ENCODE measurements at regions not wholly inside any gene's neighbourhood (a gene's known extent, or its start where the extent isn't known, plus 50 kb on each side); places are given as distances from the start of the nearest gene placed in this dataset.

- Histone ChIP-seq H3K27me3 (peaks cover 0 to 36% (median 2%) of the 10 kb centered on the region in 9 donors), H3K9me3 (no peaks in the 10 kb centered on the region), H3K4me3 (no peak overlapping the region), H3K36me3 (no peaks in the 10 kb centered on the region), H3K27ac (no peak overlapping the region), H3K4me1 (no peaks in the 10 kb centered on the region)
- no peak for DNase-seq
- no peak for TF ChIP-seq CTCF (IDR thresholded peaks at IDR 0.05)
- no peak for TF ChIP-seq POLR2A (IDR thresholded peaks at IDR 0.05)
- no peak for ATAC-seq
- intact Hi-C loops (cut with DNase I): loop anchor here in 6 of 10 donors (10.0 kb wide), 4 partner anchors 398 to 1602 kb away; partner anchors contain the start of gene AJAP1 (in 1 of the 6)
- 84 to 90% (median 85%) methylated on average over 10 of the region's 10 CpGs for WGBS, 4 donors
Observed at GRCh38 chr1:5516756-5517155, 475.5 kb downstream of the NPHP4 start.

GRCh38 chr1:5515501-5515900, 476.7 kb downstream of the NPHP4 start:
- no peaks in the 10 kb centered on the region for H3K9me3 ChIP-seq
- DNase-seq: no peak
- H3K27ac ChIP-seq: no peak overlapping the region
- H3K4me3 ChIP-seq: no peak overlapping the region
- TF ChIP-seq CTCF (IDR thresholded peaks at IDR 0.05) (no peak), POLR2A (IDR thresholded peaks at IDR 0.05) (no peak)
- no peaks in the 10 kb centered on the region for H3K36me3 ChIP-seq
- no peak for ATAC-seq
- WGBS, 4 donors: 67 to 79% (median 71%) methylated on average over 6 of the region's 6 CpGs
- peaks cover 0 to 31% (median 2%) of the 10 kb centered on the region in 9 donors for H3K27me3 ChIP-seq
- no peaks in the 10 kb centered on the region for H3K4me1 ChIP-seq
- intact Hi-C loops (cut with DNase I): loop anchor here in 6 of 10 donors (10.0 kb wide), 4 partner anchors 399 to 1601 kb away; partner anchors contain the start of gene AJAP1 (in 1 of the 6)

GRCh38 chr1:5514527-5515183, 477.6 kb downstream of the NPHP4 start:
- no peaks in the 10 kb centered on the region for H3K9me3 ChIP-seq
- H3K4me3 ChIP-seq: no peak overlapping the region
- ATAC-seq: peak in 3 of 4 donors; percentile 64 to 73 (median 64)
- no peak overlapping the region for H3K27ac ChIP-seq
- no peaks in the 10 kb centered on the region for H3K4me1 ChIP-seq
- DNase-seq: peak; percentile 45 to 82 (median 56)
- TF ChIP-seq POLR2A (IDR thresholded peaks at IDR 0.05) (no peak), CTCF (IDR thresholded peaks at IDR 0.05) (peak; percentile 99 to 100 (median 100))
- H3K27me3 ChIP-seq: peaks cover 0 to 38% (median 7%) of the 10 kb centered on the region in 9 donors
- intact Hi-C loops (cut with DNase I): loop anchor here in 9 of 10 donors (5.0 to 10.0 kb wide), 9 partner anchors 233 to 1600 kb away; partner anchors contain the start of gene AJAP1 (in 1 of the 9)
- H3K36me3 ChIP-seq: no peaks in the 10 kb centered on the region
- WGBS, 4 donors: 20 to 25% (median 22%) methylated on average over 13 of the region's 13 CpGs

- DNase-seq (no peak), ATAC-seq (no peak)
- Histone ChIP-seq H3K36me3 (no peaks in the 10 kb centered on the region), H3K4me3 (no peak overlapping the region), H3K27ac (no peak overlapping the region), H3K27me3 (peaks cover 0 to 38% (median 9%) of the 10 kb centered on the region in 9 donors), H3K4me1 (no peaks in the 10 kb centered on the region), H3K9me3 (no peaks in the 10 kb centered on the region)
- intact Hi-C loops (cut with DNase I): loop anchor here (2.0 to 10.0 kb wide), 10 partner anchors 233 to 1599 kb away; partner anchors contain the start of gene AJAP1 (in 1 of the 10)
- 65 to 71% (median 65%) methylated on average over 7 of the region's 7 CpGs for WGBS, 4 donors
- no peak for TF ChIP-seq CTCF (IDR thresholded peaks at IDR 0.05)
- no peak for TF ChIP-seq POLR2A (IDR thresholded peaks at IDR 0.05)
Observed at GRCh38 chr1:5513846-5514526, 478.2 kb downstream of the NPHP4 start.

Data from heart left ventricle (tissue), 16 donors.